ENCODE measurements at regions not wholly inside any gene's neighbourhood (a gene's known extent, or its start where the extent isn't known, plus 50 kb on each side); places are given as distances from the start of the nearest gene placed in this dataset.

GRCh38 chr12:92471551-92471950, 231.2 kb upstream of the PLEKHG7 start (continued):
- TF ChIP-seq E4F1 (IDR thresholded peaks at IDR 0.05; ENCODE audit: borderline replicate concordance, partially characterized antibody): no peak
- TF ChIP-seq RB1 (IDR thresholded peaks at IDR 0.05; ENCODE audit: borderline replicate concordance): no peak
- no peak for TF ChIP-seq NFYA (IDR thresholded peaks at IDR 0.05; ENCODE audit: borderline replicate concordance, low read depth, low read length)
- TF ChIP-seq POU2F2 (IDR thresholded peaks at IDR 0.05; ENCODE audit: borderline replicate concordance, low read depth, low read length): no peak
- TF ChIP-seq POLR2AphosphoS2 (IDR thresholded peaks at IDR 0.05; ENCODE audit: low read depth, low read length): no peak
- TF ChIP-seq IKZF2 (IDR thresholded peaks at IDR 0.05): peak; percentile 90
- TF ChIP-seq NFYB (IDR thresholded peaks at IDR 0.05; ENCODE audit: insufficient read depth, low read depth, low read length): no peak
- no peak for TF ChIP-seq BRCA1 (IDR thresholded peaks at IDR 0.05; ENCODE audit: low read depth, low read length)
- peak; percentile 75; the same call in 1 of the 2 replicates for TF ChIP-seq CREM (IDR thresholded peaks at IDR 0.05; ENCODE audit: low read depth)
- TF ChIP-seq KDM1A (IDR thresholded peaks at IDR 0.05; ENCODE audit: borderline replicate concordance): no peak
- no peak for TF ChIP-seq SREBF1 (IDR thresholded peaks at IDR 0.05; ENCODE audit: low read length)
- TF ChIP-seq NBN (IDR thresholded peaks at IDR 0.05): no peak
- TF ChIP-seq, protein P1, sequence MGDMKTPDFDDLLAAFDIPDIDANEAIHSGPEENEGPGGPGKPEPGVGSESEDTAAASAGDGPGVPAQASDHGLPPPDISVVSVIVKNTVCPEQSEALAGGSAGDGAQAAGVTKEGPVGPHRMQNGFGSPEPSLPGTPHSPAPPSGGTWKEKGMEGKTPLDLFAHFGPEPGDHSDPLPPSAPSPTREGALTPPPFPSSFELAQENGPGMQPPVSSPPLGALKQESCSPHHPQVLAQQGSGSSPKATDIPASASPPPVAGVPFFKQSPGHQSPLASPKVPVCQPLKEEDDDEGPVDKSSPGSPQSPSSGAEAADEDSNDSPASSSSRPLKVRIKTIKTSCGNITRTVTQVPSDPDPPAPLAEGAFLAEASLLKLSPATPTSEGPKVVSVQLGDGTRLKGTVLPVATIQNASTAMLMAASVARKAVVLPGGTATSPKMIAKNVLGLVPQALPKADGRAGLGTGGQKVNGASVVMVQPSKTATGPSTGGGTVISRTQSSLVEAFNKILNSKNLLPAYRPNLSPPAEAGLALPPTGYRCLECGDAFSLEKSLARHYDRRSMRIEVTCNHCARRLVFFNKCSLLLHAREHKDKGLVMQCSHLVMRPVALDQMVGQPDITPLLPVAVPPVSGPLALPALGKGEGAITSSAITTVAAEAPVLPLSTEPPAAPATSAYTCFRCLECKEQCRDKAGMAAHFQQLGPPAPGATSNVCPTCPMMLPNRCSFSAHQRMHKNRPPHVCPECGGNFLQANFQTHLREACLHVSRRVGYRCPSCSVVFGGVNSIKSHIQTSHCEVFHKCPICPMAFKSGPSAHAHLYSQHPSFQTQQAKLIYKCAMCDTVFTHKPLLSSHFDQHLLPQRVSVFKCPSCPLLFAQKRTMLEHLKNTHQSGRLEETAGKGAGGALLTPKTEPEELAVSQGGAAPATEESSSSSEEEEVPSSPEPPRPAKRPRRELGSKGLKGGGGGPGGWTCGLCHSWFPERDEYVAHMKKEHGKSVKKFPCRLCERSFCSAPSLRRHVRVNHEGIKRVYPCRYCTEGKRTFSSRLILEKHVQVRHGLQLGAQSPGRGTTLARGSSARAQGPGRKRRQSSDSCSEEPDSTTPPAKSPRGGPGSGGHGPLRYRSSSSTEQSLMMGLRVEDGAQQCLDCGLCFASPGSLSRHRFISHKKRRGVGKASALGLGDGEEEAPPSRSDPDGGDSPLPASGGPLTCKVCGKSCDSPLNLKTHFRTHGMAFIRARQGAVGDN (IDR thresholded peaks at IDR 0.05): peak; percentile 85; the same call in 1 of the 2 replicates
- TF ChIP-seq TCF12 (IDR thresholded peaks at IDR 0.05; ENCODE audit: low read depth, low read length): peak; percentile 94
- TF ChIP-seq ZBTB4 (CRISPR knock-in tag; IDR thresholded peaks at IDR 0.05): no peak
- TF ChIP-seq RELA (IDR thresholded peaks at IDR 0.05; ENCODE audit: borderline replicate concordance, partially characterized antibody): no peak
- peak; percentile 23; the same call in 1 of the 2 replicates for TF ChIP-seq SMC3 (IDR thresholded peaks at IDR 0.05; ENCODE audit: borderline replicate concordance, low read length)
- no peak for TF ChIP-seq JUND (IDR thresholded peaks at IDR 0.05; ENCODE audit: low read depth, low read length)
- no peak for TF ChIP-seq IRF3 (IDR thresholded peaks at IDR 0.05)
- no peak for TF ChIP-seq EGR1 (IDR thresholded peaks at IDR 0.05; ENCODE audit: borderline replicate concordance in 1 of 2, low read depth in 2 of 2, low read length in 2 of 2)
- 0 out of 2 replicates have a peak, but pooled peaks have one; percentile 15 for TF ChIP-seq POLR2AphosphoS5 (IDR thresholded peaks at IDR 0.05; ENCODE audit: low read length)
- TF ChIP-seq ZZZ3 (IDR thresholded peaks at IDR 0.05; ENCODE audit: control insufficient read depth, insufficient read length, low read depth): no peak

All from GM12878 (cell line).